HEK293 (cell line): ENCODE measurements at regions not wholly inside any gene's neighbourhood (a gene's known extent, or its start where the extent isn't known, plus 50 kb on each side); places are given as distances from the start of the nearest gene placed in this dataset.
A peak's percentile ranks its signal among the peaks of the same experiment; 100 is the strongest.

Experiments used
- CTCF ChIA-PET: fragments of 350-600 bp; formaldehyde crosslinking; extraction: SDS; loops from one replicate; lab custom pipeline; 2021; ENCODE audit warnings: antibody characterized with exemption; lab: Yijun Ruan, JAX
- POLR2A ChIA-PET: fragments of 300-600 bp; formaldehyde crosslinking; extraction: SDS; loops from one replicate; lab custom pipeline; 2020; ENCODE audit warnings: antibody characterized with exemption, inconsistent platforms; lab: Yijun Ruan, JAX
- H3K27ac ChIP-seq: fragments of 200-500 bp; sonication (Bioruptor generic); 2 replicates; pipeline ENCODE4 v1.5.1; 2014; ENCODE audit warnings: low read depth, low read length, control low read depth, inconsistent platforms; ENCODE audit errors: extremely low read depth
- H3K36me3 ChIP-seq, 2 experiments: fragments of 200-500 bp in 1 of 2; sonication (Bioruptor generic) in 1 of 2; 1 replicate in 1 of 2; 2 replicates in 1 of 2; pipeline ENCODE4 v1.5.1; 2014 to 2017; ENCODE audit warnings: inconsistent platforms in 2 of 2, low read length in 2 of 2; ENCODE audit not compliant: control insufficient read depth in 2 of 2, insufficient read depth in 1 of 2
- H3K4me1 ChIP-seq: fragments of 200-500 bp; sonication (Bioruptor generic); 2 replicates; pipeline ENCODE4 v1.5.1; 2014; ENCODE audit warnings: mild to moderate bottlenecking, low read length, inconsistent platforms; ENCODE audit not compliant: control insufficient read depth, insufficient read depth
- H3K4me3 ChIP-seq: 2 replicates; pipeline ENCODE4 v1.5.1; 2011; ENCODE audit warnings: low read depth, mild to moderate bottlenecking, control low read depth, low read length, moderate library complexity
- H3K9me3 ChIP-seq: fragments of 200-500 bp; sonication (Bioruptor generic); 2 replicates; pipeline ENCODE4 v1.5.1; 2014; ENCODE audit warnings: low read depth, low read length, inconsistent platforms; ENCODE audit not compliant: control insufficient read depth, insufficient read depth
- BCL11A ChIP-seq: fragments of 450-650 bp; formaldehyde crosslinking; IDR thresholded peaks from 2 replicates; pipeline ENCODE4 v1.5.1; 2016; ENCODE audit warnings: low read depth, missing biosample characterization, missing genetic modification characterization
- EGR2 ChIP-seq: fragments of 450-650 bp; formaldehyde crosslinking; IDR thresholded peaks from 2 replicates; pipeline ENCODE4 v1.5.1; 2016; ENCODE audit warnings: low read depth, missing biosample characterization, missing genetic modification characterization
- GLIS2 ChIP-seq: fragments of 450-650 bp; formaldehyde crosslinking; IDR thresholded peaks from 2 replicates; pipeline ENCODE4 v1.5.1; 2016; ENCODE audit warnings: missing biosample characterization, missing genetic modification characterization
- REPIN1 ChIP-seq: fragments of 450-650 bp; formaldehyde crosslinking; IDR thresholded peaks from 2 replicates; pipeline ENCODE4 v1.5.1; 2017; ENCODE audit warnings: missing biosample characterization, missing genetic modification characterization, low read depth
- SCRT1 ChIP-seq: fragments of 450-650 bp; formaldehyde crosslinking; IDR thresholded peaks from 2 replicates; pipeline ENCODE4 v1.5.1; 2016; ENCODE audit warnings: missing biosample characterization, missing genetic modification characterization, borderline replicate concordance
- SCRT2 ChIP-seq: fragments of 450-650 bp; formaldehyde crosslinking; IDR thresholded peaks from 2 replicates; pipeline ENCODE4 v1.5.1; 2016; ENCODE audit warnings: missing biosample characterization, missing genetic modification characterization
- SETDB1 ChIP-seq: IDR thresholded peaks from one replicate; pipeline ENCODE4 v1.6.1; 2017; ENCODE audit warnings: mild to moderate bottlenecking, low read length, moderate library complexity, mixed read lengths; ENCODE audit not compliant: insufficient read length
- TRIM28 ChIP-seq: IDR thresholded peaks from 2 replicates; pipeline ENCODE4 v1.6.1; 2011; ENCODE audit warnings: low read length, control low read depth, borderline replicate concordance
- YY1 ChIP-seq: fragments of 450-650 bp; formaldehyde crosslinking; IDR thresholded peaks from 2 replicates; pipeline ENCODE4 v1.5.1; 2018; ENCODE audit warnings: missing biosample characterization, missing genetic modification characterization
- ZBTB17 ChIP-seq: fragments of 450-650 bp; formaldehyde crosslinking; IDR thresholded peaks from 2 replicates; pipeline ENCODE4 v1.5.1; 2016; ENCODE audit warnings: missing biosample characterization, missing genetic modification characterization
- ZBTB20 ChIP-seq: fragments of 450-650 bp; formaldehyde crosslinking; IDR thresholded peaks from 2 replicates; pipeline ENCODE4 v1.5.1; 2016; ENCODE audit warnings: missing biosample characterization, missing genetic modification characterization
- ZFP37 ChIP-seq: fragments of 450-650 bp; formaldehyde crosslinking; IDR thresholded peaks from 2 replicates; pipeline ENCODE4 v1.5.1; 2016; ENCODE audit warnings: missing biosample characterization, missing genetic modification characterization
- ZFP41 ChIP-seq: fragments of 450-650 bp; formaldehyde crosslinking; IDR thresholded peaks from 2 replicates; pipeline ENCODE4 v1.5.1; 2016; ENCODE audit warnings: missing biosample characterization, missing genetic modification characterization, borderline replicate concordance
- ZNF2 ChIP-seq: fragments of 450-650 bp; formaldehyde crosslinking; IDR thresholded peaks from 2 replicates; pipeline ENCODE4 v1.5.1; 2016; ENCODE audit warnings: missing biosample characterization, missing genetic modification characterization
- ZNF211 ChIP-seq: fragments of 450-650 bp; formaldehyde crosslinking; IDR thresholded peaks from 2 replicates; pipeline ENCODE4 v1.5.1; 2016; ENCODE audit warnings: low read depth, missing biosample characterization, missing genetic modification characterization
- ZNF223 ChIP-seq: fragments of 450-650 bp; formaldehyde crosslinking; IDR thresholded peaks from 2 replicates; pipeline ENCODE4 v1.5.1; 2016; ENCODE audit warnings: missing biosample characterization, missing genetic modification characterization
- ZNF324 ChIP-seq: fragments of 450-650 bp; formaldehyde crosslinking; IDR thresholded peaks from 2 replicates; pipeline ENCODE4 v1.5.1; 2016; ENCODE audit warnings: missing biosample characterization, missing genetic modification characterization
- ZNF366 ChIP-seq: fragments of 450-650 bp; formaldehyde crosslinking; conservative IDR thresholded peaks from 2 replicates; pipeline ENCODE4 v1.5.1; 2016; ENCODE audit warnings: missing biosample characterization, missing genetic modification characterization
- ZNF391 ChIP-seq: fragments of 450-650 bp; formaldehyde crosslinking; IDR thresholded peaks from 2 replicates; pipeline ENCODE4 v1.5.1; 2016; ENCODE audit warnings: low read depth, missing biosample characterization, missing genetic modification characterization, borderline replicate concordance
- ZNF529 ChIP-seq: fragments of 450-650 bp; formaldehyde crosslinking; IDR thresholded peaks from 2 replicates; pipeline ENCODE4 v1.5.1; 2017; ENCODE audit warnings: missing genetic modification characterization, missing biosample characterization; ENCODE audit not compliant: insufficient replicate concordance
- ZNF530 ChIP-seq: fragments of 450-650 bp; formaldehyde crosslinking; IDR thresholded peaks from 2 replicates; pipeline ENCODE4 v1.5.1; 2016; ENCODE audit warnings: low read depth, missing biosample characterization, missing genetic modification characterization
- ZNF544 ChIP-seq: fragments of 450-650 bp; formaldehyde crosslinking; IDR thresholded peaks from 2 replicates; pipeline ENCODE4 v1.5.0; 2017; ENCODE audit warnings: missing biosample characterization, missing genetic modification characterization
- ZNF561 ChIP-seq: fragments of 450-650 bp; IDR thresholded peaks from 2 replicates; pipeline ENCODE4 v1.5.1; 2018; ENCODE audit warnings: missing biosample characterization, missing genetic modification characterization, borderline replicate concordance
- ZNF624 ChIP-seq: fragments of 450-650 bp; formaldehyde crosslinking; IDR thresholded peaks from 2 replicates; pipeline ENCODE4 v1.5.1; 2017; ENCODE audit warnings: missing biosample characterization, missing genetic modification characterization
- ZNF629 ChIP-seq: fragments of 450-650 bp; formaldehyde crosslinking; IDR thresholded peaks from 2 replicates; pipeline ENCODE4 v1.5.1; 2017; ENCODE audit warnings: missing biosample characterization, missing genetic modification characterization
- ZNF837 ChIP-seq: fragments of 450-650 bp; formaldehyde crosslinking; IDR thresholded peaks from 2 replicates; pipeline ENCODE4 v1.5.1; 2016; ENCODE audit warnings: missing biosample characterization, missing genetic modification characterization
- ZSCAN16 ChIP-seq: fragments of 450-650 bp; formaldehyde crosslinking; IDR thresholded peaks from 2 replicates; pipeline ENCODE4 v1.5.1; 2016; ENCODE audit warnings: missing biosample characterization, missing genetic modification characterization
- TF ChIP-seq, protein P1 (sequence below): fragments of 450-650 bp; formaldehyde crosslinking; IDR thresholded peaks from 2 replicates; pipeline ENCODE4 v1.5.1; 2016; ENCODE audit warnings: missing biosample characterization, missing genetic modification characterization
- TF ChIP-seq, protein P2 (sequence below): fragments of 450-650 bp; formaldehyde crosslinking; IDR thresholded peaks from 2 replicates; pipeline ENCODE4 v1.5.0; 2017; ENCODE audit warnings: missing biosample characterization, missing genetic modification characterization, borderline replicate concordance
- TF ChIP-seq, protein P3 (sequence below): fragments of 450-650 bp; formaldehyde crosslinking; IDR thresholded peaks from 2 replicates; pipeline ENCODE4 v1.5.1; 2016; ENCODE audit warnings: missing biosample characterization, missing genetic modification characterization

DNA sequence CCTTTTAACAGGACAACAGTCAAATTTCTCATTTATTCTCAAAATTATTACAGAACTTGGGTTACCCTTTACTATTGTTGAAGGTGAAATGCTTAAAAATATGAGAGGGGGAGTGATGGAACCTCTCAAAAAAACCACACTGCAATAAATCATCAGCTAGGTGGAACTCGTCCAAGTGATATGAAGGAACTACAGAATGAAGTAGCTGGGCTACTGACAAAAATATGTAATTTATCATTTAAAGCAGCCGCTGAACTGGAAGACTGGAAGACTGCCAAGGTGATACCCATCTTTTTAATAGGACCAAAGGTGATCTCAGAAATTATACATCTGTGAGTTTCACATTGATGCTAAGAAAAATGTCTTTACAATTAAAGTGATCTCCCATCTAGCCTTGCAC, 597.7 kb upstream of the TENM3 start (continued):
- TF ChIP-seq ZNF529 (tag by site-specific recombination): no peak

DNA sequence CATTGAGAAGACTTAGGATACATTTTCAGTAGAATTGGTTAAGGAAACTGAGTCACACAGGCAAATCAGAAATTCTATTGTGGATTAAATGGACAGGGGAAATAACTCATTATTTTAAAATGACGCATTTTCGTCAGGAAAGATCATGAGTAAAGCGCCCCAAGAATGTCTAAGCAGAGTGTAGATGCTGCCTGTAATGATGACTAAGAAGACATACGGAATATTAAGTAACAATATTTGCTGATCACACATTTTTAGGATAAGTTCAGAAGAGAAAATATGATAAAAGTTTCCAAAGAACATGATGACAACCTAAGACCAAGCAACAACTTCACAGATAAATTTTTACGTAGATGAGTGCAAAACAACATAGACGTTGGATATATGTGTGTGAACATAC, 596.3 kb upstream of the TENM3 start:
- ChIA-PET CTCF (interaction anchor here (0.7 kb wide), 1 partner anchor 22 kb away, joined by 3 read pairs; no protein-coding TSS in a partner anchor), POLR2A (no interaction called here)
- no peaks in the 10 kb centered on the region for H3K4me1 ChIP-seq
- TF ChIP-seq, protein P1, sequence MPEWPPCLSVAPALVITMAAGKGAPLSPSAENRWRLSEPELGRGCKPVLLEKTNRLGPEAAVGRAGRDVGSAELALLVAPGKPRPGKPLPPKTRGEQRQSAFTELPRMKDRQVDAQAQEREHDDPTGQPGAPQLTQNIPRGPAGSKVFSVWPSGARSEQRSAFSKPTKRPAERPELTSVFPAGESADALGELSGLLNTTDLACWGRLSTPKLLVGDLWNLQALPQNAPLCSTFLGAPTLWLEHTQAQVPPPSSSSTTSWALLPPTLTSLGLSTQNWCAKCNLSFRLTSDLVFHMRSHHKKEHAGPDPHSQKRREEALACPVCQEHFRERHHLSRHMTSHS: no peak
- no peak for TF ChIP-seq ZNF366 (tag by site-specific recombination)
- no peak for TF ChIP-seq EGR2
- TF ChIP-seq YY1 (tag by site-specific recombination): no peak
- no peak for TF ChIP-seq ZFP37 (tag by site-specific recombination)
- TF ChIP-seq ZNF530 (tag by site-specific recombination): no peak
- TF ChIP-seq ZNF629: no peak
- TF ChIP-seq ZSCAN16: no peak
- TF ChIP-seq SCRT1 (tag by site-specific recombination): no peak
- H3K36me3 ChIP-seq: no peaks in the 10 kb centered on the region
- no peak overlapping the region for H3K27ac ChIP-seq
- no peak overlapping the region for H3K4me3 ChIP-seq
- H3K9me3 ChIP-seq: no peaks in the 10 kb centered on the region

DNA sequence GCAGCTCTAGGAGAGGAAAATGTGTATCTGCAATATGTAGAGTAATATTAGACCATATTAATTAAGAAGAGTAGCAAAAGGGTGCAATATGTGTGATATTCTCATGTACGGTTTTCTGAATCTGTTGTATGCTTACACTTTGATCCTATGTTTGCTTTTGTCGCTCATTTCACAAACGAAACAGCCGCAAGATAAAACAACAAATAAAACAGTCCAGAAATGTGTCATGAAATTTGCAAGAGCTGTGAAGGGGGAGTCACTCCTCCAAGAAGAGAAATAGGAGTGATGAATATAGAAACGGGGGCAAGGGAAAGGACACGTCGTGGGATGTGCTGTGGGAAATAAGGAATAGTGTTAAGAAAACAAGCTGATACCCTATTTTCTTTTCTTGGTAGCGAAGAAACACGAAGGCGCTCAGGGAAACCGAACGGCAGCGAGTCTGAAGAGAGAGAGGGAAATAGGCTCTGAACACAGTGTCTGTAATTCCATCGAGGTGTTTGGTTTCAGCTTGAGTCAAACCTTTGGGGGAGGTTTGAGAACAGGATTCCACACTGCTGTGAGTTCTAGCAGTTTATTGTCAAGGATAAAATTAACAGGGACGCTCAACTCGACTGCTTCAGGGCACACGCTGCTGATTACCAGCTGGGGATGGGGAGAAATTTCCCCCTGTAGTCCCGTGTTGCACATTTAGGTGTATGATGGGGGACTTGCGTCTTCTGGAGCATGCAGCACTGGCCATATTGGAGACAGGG, 595.6 kb upstream of the TENM3 start:
- POLR2A ChIA-PET: no interaction called here
- H3K4me3 ChIP-seq: no peak overlapping the region
- no peaks in the 10 kb centered on the region for H3K36me3 ChIP-seq
- no peaks in the 10 kb centered on the region for H3K9me3 ChIP-seq
- H3K27ac ChIP-seq: no peak overlapping the region; the same call in 1 of the 2 replicates
- no peaks in the 10 kb centered on the region for H3K4me1 ChIP-seq
- CTCF ChIA-PET: interaction anchor here (0.7 kb wide), 1 partner anchor 21 kb away, joined by 3 read pairs; no protein-coding TSS in a partner anchor
- TF ChIP-seq ZFP41 (tag by site-specific recombination): no peak
- TF ChIP-seq ZNF211 (tag by site-specific recombination): no peak
- TF ChIP-seq ZNF2: no peak
- peak; percentile 96 for TF ChIP-seq ZSCAN16
- TF ChIP-seq GLIS2 (tag by site-specific recombination): no peak
- no peak for TF ChIP-seq ZNF624
- no peak for TF ChIP-seq SCRT2 (tag by site-specific recombination)
- TF ChIP-seq ZBTB20: 0 out of 2 replicates have a peak, but pooled peaks have one; percentile 16
- TF ChIP-seq ZNF324 (tag by site-specific recombination): no peak
- TF ChIP-seq ZNF223: no peak
- no peak for TF ChIP-seq ZNF544 (tag by site-specific recombination)
- no peak for TF ChIP-seq SETDB1
- TF ChIP-seq, protein P2, sequence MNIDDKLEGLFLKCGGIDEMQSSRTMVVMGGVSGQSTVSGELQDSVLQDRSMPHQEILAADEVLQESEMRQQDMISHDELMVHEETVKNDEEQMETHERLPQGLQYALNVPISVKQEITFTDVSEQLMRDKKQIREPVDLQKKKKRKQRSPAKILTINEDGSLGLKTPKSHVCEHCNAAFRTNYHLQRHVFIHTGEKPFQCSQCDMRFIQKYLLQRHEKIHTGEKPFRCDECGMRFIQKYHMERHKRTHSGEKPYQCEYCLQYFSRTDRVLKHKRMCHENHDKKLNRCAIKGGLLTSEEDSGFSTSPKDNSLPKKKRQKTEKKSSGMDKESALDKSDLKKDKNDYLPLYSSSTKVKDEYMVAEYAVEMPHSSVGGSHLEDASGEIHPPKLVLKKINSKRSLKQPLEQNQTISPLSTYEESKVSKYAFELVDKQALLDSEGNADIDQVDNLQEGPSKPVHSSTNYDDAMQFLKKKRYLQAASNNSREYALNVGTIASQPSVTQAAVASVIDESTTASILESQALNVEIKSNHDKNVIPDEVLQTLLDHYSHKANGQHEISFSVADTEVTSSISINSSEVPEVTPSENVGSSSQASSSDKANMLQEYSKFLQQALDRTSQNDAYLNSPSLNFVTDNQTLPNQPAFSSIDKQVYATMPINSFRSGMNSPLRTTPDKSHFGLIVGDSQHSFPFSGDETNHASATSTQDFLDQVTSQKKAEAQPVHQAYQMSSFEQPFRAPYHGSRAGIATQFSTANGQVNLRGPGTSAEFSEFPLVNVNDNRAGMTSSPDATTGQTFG (tag by site-specific recombination): no peak
- TF ChIP-seq BCL11A: no peak
- peak; percentile 75; the same call in 1 of the 2 replicates for TF ChIP-seq ZBTB17 (tag by site-specific recombination)
- no peak for TF ChIP-seq ZNF837 (tag by site-specific recombination)
- TF ChIP-seq ZNF561 (tag by site-specific recombination): no peak
- TF ChIP-seq ZNF529 (tag by site-specific recombination): no peak
- TF ChIP-seq, protein P3, sequence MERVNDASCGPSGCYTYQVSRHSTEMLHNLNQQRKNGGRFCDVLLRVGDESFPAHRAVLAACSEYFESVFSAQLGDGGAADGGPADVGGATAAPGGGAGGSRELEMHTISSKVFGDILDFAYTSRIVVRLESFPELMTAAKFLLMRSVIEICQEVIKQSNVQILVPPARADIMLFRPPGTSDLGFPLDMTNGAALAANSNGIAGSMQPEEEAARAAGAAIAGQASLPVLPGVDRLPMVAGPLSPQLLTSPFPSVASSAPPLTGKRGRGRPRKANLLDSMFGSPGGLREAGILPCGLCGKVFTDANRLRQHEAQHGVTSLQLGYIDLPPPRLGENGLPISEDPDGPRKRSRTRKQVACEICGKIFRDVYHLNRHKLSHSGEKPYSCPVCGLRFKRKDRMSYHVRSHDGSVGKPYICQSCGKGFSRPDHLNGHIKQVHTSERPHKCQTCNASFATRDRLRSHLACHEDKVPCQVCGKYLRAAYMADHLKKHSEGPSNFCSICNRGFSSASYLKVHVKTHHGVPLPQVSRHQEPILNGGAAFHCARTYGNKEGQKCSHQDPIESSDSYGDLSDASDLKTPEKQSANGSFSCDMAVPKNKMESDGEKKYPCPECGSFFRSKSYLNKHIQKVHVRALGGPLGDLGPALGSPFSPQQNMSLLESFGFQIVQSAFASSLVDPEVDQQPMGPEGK (tag by site-specific recombination): no peak
- no peak for TF ChIP-seq REPIN1 (tag by site-specific recombination)
- no peak for TF ChIP-seq ZNF391
- peak; percentile 57; the same call in 1 of the 2 replicates for TF ChIP-seq TRIM28
